Neural progenitor cell (in vitro differentiated cells): ENCODE measurements at regions not wholly inside any gene's neighbourhood (a gene's known extent, or its start where the extent isn't known, plus 50 kb on each side); places are given as distances from the start of the nearest gene placed in this dataset.

Experiments
- CTCF ChIP-seq: fragments of 200-600 bp; sonication (generic); IDR thresholded peaks from 2 replicates; pipeline ENCODE4 v1.5.1; 2017; ENCODE audit warnings: antibody characterized with exemption, mild to moderate bottlenecking
- EZH2phosphoT487 ChIP-seq: fragments of 200-600 bp; sonication (generic); IDR thresholded peaks from 2 replicates; pipeline ENCODE4 v1.6.1; 2017; ENCODE audit warnings: antibody characterized with exemption

- TF ChIP-seq CTCF (no peak), EZH2phosphoT487 (no peak)
These were observed 148.4 kb upstream of the ACVR2A start for GRCh38 chr2:147696426-147696825.
